GM19238 (cell line): ENCODE measurements at regions not wholly inside any gene's neighbourhood (a gene's known extent, or its start where the extent isn't known, plus 50 kb on each side); places are given as distances from the start of the nearest gene placed in this dataset.
"Not testable (repeated sequence)": the region's sequence is repeated elsewhere in the genome, so short reads cannot be mapped to it uniquely, and the experiment has no call there.

Source experiments
- DNase-seq: peaks from one replicate; pipeline ENCODE4 v3.0.0; 2011; ENCODE audit warnings: low spot score; ENCODE audit not compliant: insufficient read length

DNA sequence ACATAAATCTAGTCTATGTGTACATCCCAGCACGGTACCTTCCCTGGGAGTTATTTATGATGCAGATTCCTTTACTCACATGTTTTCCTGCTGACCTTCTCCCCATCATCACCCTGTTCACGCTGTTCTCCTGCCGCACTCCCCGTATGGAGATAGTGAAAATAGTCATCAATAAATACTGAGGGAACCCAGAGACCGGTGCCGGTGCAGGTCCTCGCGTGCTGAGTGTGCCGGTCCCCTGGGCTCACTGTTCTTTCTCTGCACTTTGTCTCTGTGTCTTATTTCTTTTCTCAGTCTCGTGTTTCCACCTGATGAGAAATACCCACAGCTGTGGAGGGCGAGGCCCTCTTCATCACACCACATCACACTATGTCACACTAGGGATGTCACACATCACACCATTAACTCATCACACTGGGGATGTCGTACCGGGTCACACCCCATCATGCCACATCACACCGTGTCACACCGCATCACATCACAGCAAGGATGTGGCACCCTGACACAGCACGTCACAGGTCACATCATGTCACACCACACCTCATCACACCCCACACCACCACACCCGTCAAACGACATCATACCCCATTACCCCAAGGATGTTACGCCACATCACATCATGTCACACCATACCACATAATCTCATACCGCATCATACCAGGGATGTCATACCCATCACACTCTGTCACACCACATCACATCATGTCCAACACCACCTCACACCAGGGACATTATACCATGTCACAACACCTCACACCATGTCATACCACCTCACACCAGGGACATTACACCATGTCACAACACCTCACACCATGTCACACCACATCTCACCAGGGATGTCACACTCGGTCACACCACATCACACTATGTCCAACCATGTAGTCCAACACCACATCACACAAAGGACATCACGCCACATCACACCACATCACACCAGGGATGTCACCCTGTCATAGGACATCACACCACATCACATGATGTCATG lies 207.0 kb downstream of the TMEM121 start:
- no peak for DNase-seq

DNA sequence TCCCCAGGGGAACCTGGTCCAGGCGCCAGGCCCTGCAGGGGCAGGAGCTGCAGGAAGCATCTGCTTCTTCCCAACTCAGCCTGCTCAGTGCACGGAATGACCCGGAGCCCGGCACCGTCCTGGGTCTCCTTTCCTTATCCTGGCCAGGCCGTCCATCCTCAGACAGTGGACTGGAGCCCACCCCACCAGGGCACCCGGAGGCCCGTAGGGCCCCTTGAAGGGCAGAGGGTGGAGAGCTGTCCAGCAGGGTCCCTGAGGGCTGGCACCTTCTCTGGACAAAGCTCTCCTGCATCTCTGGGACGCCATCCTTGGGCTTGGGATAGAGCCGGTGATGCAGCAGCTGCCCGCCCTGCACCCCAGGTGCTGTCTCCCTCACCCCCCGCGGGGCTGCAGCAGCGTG lies 207.9 kb downstream of the TMEM121 start:
- DNase-seq: not testable (repeated sequence)

DNA sequence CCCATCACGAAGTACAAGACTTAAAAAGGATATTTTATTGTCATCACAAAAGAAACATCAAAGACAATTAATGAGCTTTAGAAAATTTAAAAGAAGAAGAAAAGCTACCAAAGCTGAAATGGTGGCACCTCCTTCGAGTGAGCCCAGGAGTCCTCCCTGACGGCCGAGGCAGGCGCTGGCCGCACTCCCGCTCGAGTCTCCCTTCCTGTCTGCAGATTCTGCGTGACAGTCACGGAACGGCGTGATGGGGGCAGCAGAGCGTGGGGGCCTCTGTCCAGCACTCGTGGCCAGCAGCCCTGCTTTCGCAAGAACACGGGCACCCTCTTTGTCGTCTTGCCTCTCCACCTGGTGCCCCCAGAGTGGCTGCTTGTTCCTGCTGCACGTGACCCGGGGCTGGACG lies 209.9 kb downstream of the TMEM121 start:
- not testable (repeated sequence) for DNase-seq

DNA sequence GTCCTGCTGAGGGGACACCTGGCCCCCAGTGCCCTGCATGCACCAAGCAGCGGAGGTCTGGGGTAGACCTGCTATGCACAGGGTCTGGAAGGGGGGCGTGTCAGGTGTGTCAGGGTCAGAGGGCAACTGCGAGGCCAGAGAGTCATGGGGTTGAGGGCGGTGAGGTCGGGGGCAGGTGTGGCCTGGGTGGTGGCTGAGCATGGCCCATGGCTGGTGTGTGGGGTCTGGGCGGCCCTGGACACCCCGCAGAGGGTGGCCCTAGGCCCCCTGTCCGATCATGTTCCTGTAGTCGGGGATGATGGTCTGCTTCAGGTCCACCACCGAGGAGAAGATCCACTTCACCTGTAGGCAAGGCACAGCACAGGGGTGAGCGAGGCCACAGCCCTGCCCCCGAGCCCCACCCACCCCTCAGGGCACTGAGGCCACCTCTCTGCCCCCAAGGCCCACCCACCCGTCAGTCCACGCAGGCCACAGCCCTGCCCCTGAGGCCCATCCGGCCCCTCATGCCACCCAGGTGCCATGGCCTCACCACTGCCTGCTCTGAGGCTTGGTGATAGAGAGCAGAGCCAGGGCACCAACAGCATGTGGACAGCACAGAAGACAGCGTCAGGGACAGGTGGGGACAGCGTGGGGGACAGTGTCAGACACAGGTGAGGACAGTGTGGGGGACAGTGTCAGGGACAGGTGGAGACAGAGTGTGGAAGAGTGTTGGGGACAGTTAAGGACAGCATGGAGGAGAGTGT lies 211.3 kb downstream of the TMEM121 start:
- DNase-seq: no peak

DNA sequence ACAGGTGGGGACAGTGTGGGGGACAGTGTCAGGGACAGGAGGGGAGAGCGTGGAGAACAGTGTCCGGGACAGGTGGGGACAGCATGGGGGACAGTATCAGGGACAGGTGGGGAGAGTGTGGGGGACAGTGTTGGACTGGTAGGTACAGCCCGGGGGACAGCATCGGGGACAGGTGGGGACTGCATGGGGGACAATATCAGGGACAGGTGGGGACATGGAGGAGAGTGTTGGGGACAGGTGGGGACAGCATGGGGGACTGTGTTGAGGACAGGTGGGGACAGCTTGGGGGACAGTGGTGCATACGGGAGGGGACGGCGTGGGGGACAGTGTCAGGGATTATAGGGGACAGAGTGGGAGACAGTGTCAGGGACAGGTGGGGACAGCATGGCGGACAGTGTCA lies 212.3 kb downstream of the TMEM121 start:
- no peak for DNase-seq

DNA sequence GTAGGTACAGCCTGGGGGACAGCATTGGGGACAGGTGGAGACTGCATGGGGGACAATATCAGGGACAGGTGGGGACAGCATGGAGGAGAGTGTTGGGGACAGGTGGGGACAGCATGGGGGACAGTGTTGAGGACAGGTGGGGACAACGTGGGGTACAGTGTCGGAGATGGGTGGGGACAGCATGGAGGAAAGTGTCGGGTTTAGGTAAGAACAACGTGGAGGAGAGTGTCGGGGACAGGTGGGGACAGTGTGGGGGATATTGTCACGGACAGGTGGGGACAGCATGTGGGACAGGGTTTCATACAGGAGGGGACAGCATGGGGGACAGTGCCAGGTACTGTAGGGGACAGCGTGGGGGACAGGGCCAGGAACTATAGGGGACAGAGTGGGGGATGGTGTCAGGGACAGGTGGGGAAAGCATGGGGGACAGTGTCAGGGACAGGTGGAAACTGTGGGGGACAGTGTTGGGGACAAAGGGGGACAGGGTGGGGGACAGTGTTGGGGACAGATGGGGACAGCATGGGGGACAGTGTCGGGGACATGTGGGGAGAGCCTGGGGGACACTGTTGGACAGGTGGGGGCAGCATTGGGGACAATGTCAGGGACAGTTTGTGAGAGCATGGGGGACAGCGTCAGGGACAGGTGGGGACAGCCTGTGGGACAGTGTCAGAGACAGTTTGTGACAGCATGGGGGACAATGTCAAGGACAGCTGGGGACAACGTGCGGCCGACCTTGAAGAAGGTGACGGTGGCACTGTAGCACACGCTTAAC lies 213.1 kb downstream of the TMEM121 start:
- DNase-seq: no peak

DNA sequence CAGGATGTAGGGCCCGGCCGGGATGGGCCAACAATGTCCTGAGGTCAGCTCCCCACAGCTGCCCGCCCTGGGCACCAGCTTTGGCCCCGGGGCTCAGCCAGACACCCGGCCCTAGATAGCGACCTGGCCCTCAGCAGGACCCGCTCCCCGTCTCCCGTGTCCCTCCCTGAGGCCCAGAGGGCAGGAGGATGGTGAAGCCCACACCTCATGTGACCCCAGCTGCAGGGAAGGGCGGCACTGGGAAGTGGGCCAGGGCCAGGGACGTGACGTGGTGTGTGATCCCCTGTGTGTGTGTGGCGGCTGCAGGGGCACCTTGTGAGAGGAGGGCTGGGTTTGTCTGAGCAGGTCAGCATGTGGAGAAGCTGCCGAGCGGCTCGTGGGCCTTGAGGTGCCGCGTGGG lies 213.9 kb downstream of the TMEM121 start:
- DNase-seq: not testable (repeated sequence)

DNA sequence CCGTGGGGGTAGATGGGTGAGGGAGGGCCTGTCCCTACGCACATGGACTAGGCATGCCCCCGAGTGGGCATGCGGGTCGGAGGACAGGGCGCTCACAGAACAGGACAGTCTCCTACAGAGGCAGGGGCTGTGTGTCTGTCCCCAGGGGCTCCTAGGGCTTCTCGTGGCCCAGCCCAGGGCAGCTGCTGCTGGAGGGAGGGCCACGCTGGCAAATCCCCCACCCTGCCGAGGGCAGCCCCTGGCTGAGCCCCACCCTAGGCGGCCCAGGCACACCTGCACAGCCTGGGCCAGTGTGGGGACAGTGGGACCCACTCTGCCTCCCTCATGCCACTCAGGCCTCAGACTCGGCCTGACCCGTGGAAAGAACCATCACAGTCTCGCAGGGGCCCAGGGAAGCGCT lies 214.6 kb downstream of the TMEM121 start:
- DNase-seq: not testable (repeated sequence)

DNA sequence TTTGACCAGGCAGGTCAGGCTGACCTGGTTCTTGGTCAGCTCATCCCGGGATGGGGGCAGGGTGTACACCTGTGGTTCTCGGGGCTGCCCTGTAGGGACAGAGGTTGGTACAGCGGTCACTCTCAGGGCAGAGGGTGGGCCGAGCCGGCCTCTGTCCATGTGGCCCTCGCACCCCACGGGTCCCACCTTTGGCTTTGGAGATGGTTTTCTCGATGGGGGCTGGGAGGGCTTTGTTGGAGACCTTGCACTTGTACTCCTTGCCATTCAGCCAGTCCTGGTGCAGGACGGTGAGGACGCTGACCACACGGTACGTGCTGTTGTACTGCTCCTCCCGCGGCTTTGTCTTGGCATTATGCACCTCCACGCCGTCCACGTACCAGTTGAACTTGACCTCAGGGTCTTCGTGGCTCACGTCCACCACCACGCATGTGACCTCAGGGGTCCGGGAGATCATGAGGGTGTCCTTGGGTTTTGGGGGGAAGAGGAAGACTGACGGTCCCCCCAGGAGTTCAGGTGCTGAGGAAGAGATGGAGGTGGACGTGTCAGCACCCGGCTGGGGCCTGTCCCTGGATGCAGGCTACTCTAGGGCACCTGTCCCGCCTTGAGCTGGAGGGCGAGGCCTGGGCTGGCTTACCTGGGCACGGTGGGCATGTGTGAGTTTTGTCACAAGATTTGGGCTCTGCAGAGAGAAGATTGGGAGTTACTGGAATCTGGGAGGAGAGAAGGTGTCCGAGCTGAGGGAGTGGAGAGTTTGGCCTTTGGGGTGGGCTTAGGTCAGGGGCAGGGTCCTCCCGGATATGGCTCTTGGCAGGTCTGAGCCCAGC lies 215.5 kb downstream of the TMEM121 start:
- DNase-seq: not testable (repeated sequence)

DNA sequence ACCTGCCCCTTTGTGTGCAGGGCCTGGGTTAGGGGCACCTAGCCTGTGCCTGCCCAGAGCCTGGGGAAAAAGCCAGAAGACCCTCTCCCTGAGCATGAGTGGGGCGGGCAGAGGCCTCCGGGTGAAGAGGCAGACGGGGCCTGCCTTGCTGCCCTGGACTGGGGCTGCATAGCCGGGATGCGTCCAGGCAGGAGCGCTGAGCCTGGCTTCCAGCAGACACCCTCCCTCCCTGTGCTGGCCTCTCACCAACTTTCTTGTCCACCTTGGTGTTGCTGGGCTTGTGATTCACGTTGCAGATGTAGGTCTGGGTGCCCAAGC lies 216.1 kb downstream of the TMEM121 start:
- no peak for DNase-seq

DNA sequence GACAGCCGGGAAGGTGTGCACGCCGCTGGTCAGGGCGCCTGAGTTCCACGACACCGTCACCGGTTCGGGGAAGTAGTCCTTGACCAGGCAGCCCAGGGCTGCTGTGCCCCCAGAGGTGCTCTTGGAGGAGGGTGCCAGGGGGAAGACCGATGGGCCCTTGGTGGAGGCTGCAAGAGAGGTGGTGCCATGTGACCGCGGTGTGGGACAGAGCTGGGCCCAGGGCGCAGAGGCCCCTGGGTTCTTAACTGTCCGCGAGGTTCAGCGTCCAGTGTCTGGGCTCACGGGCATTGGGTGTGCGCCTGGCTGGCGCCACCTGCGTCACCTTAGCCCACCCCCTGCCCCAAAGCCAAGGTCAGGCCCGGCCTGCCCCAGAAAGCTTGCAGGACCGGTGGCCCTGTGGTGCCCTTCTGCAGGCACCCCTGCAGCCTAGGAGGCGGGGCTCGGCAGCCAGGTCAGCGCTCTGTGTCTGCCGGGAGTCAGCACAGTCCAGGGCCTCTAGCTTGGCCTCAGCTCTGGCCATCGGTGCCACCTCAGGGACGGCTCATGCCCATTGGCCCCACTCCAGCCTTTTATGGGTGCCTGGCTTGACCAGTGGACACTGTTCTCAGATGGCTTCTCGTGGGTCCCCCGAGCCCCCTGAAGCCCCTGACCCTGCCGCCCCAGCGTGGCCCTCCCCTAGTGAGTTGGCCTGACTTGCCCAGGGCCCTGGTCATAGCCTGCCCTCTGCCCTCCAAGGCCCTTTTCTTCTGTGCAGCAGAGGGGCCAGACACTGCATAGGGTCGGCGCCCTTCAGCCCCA lies 216.7 kb downstream of the TMEM121 start:
- not testable (repeated sequence) for DNase-seq

DNA sequence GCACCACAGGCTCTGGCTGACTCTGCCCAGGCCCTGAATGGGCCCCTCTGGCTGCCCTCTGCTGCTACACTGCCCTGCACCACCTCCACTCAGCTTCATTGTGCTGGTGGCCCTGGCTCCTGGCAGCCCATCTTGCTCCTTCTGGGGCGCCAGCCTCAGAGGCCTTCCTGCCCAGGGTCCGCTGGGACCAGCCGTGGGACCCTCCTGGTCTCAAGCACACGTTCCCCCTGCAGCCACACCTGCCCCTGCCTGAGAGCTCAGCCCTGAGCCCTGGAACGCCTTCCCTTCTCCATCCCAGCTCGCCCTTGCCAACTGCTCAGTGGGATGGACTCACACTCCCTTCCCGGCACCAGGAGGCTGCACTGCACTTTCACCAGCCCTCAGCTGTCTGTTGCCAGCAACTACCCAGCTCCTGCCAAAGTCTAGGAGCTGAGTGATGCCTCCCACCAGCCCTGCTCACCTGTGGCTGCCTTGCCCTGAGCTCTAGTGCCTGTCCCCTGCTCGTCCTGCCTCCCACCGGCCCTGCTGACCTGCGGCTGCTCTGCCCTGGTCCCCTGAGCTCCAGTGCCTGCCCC lies 217.9 kb downstream of the TMEM121 start:
- not testable (repeated sequence) for DNase-seq

DNA sequence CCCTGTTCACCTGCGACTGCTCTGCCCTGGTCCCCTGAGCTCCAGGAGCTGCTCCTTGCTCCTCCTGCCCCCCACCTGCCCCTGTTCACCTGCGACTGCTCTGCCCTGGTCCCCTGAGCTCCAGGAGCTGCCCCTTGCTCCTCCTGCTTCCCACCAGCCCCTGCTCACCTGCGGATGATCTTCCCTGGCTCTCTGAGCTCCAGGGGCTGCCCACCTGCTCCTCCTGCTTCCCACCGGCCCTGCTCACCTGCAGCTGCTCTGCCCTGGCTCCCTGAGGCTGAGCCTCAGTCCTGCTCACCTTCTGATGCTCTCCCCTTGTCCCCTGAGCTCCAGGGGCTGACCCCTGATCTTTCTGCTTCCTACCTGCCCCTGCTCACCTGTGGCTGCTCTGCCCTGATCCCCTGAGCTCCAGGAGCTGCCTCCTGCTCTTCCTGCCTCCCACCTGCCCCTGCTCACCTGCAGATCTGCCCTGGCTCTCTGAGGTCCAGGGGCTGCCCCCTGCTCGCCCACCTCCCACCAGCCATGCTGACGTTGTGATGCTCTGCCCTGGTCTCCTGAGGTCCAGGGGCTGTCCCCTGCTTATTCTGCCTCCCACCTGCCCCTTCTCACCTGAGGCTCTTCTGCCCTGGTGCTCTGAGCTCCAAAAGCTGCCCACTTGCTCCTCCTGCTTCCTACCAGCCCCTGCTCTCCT lies 219.2 kb downstream of the TMEM121 start:
- no peak for DNase-seq

DNA sequence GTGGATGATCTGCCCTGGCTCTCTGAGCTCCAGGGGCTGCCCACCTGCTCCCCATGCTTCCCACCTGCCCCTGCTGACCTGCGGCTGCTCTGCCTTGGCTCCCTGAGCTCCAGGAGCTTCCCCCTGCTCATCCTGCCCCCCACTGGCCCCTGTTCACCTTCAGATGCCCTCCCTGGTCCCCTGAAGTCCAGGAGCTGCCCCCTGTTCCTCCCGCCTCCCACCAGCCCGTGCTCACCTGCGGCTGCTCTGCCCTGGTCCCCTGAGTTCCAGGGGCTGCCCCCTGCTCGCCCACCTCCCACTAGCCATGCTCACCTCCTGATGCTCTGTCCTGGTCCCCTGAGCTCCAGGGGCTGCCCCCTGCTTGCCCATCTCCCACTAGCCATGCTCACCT lies 219.7 kb downstream of the TMEM121 start:
- DNase-seq: no peak

DNA sequence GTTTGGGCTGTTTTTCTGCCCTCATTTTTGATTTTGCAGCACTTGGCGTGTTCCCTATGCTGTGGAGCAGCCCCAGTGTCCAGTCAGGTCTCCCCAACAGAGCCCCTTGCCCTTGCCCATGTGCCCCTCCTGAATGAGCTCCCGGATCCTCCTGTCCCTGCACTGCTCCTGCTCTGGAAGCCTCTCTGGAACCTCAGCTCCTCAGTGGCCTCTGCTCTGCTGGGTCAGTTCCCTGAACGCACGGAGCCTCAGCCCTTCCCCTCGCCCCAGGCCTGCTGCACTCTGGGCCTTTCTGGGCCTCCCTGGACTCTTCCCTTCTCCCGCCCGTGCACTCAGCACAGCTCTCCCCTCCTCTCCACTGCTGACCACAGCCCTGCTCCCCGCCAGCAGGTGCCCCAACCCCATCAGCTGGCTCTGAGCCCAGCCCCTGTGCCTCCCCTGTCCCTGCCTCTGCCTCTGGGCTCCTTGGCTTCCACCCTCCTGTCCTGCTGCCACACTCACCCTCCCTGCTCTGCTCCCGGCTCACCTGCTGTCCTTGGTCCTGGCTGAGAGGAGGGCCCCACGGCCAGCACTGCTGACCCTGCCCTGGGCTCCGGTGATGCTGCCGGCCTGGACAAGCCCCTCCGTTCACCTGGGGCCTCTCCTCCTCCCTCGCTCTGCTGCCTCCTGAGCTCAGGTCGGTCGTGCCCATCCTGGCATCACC lies 220.6 kb downstream of the TMEM121 start:
- DNase-seq: not testable (repeated sequence)

DNA sequence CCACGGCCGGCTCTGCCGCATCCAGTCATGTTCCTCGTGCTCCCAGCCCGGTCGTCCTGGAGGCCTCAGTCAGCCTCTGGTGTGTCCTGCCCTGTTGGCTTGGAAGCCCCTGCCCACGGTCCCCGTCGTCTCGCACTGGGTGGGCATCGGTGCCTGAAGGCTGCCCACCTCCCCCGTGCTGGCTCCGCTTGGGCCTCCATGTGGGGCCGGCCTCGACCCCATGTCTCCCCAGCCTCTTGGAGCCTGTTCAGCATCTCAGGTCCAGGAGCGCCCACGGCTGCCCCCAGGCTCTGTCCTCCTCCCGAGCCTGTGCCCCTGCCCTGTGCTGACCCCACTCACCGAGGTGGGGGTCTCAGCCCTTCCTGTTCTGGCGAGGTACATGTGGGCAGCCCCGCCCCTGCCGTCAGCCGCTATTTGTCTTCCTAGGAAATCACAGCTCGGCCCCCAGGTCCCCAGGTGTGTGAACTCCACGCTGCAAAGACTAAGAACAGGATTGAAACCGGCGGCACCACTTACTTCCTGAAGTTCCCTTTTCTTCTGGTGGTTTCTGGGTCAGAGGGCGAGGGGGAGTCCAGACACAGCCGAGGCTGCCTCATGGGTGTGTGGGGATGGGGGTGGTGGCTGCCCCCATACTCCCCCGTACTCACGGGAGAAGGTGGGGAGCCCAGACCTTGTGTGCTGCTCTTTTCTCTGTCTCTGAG lies 221.3 kb downstream of the TMEM121 start:
- DNase-seq: not testable (repeated sequence)

DNA sequence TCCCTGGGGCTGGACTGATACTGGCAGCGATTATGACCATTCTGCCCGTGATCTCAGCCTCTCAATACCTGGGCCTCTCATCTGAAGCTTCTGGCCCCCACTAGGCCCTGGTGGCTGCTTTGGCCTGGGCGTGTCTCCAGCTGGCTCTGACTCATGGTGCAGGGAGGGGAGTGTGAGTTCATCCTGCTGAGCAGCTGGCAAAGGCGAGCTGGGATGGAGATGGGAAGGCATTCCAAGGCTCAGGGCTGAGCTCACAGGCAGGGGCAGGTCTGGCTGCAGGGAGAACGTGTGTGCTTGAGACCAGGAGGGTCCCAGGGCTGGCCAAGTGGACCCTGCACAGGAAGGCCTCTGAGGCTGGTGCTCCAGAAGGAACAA lies 221.8 kb downstream of the TMEM121 start:
- DNase-seq: peak; percentile 49

DNA sequence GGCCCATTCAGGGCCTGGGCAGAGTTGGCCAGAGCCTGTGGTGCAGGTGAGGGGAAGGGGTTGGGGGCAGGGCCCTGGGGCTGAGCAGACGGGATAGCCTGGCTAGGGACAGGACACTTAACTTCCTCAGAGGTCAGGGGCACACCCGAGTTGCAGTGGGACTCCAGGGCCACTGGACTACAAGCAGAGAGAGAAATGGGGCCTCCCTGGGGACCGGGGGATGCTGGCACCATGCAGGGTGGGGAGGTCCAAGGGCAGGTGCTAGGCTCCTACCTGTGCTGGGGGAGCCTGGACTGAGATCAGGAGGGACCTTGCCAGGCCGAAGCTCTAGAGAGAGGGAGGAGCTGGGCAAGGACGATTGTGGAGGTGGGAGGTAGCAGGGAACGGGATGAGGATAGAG lies 222.3 kb downstream of the TMEM121 start:
- DNase-seq: not testable (repeated sequence)
